Left ventricle myocardium inferior (tissue), 1 donor: ENCODE measurements at regions not wholly inside any gene's neighbourhood (a gene's known extent, or its start where the extent isn't known, plus 50 kb on each side); places are given as distances from the start of the nearest gene placed in this dataset.

Source experiments
- DNase-seq: peaks from one replicate; pipeline ENCODE4 v3.0.0-alpha.2; 2020
- H3K27ac ChIP-seq: fragments of 200-600 bp; replicated peaks from 2 replicates; pipeline ENCODE4 v1.8.0; 2021
- H3K27me3 ChIP-seq: fragments of 200-600 bp; 2 replicates; pipeline ENCODE4 v1.8.0; 2021; ENCODE audit warnings: low read depth
- H3K36me3 ChIP-seq: fragments of 200-600 bp; 2 replicates; pipeline ENCODE4 v1.8.0; 2021
- H3K4me1 ChIP-seq: fragments of 200-600 bp; 2 replicates; pipeline ENCODE4 v1.8.0; 2021
- H3K4me3 ChIP-seq: fragments of 200-600 bp; 2 replicates; pipeline ENCODE4 v1.8.0; 2021; ENCODE audit warnings: mild to moderate bottlenecking, moderate library complexity
- H3K9me3 ChIP-seq: fragments of 200-600 bp; replicated peaks from 2 replicates; pipeline ENCODE4 v1.8.0; 2021
- CTCF ChIP-seq: fragments of 200-600 bp; IDR thresholded peaks from 2 replicates; pipeline ENCODE4 v1.8.0; 2021; ENCODE audit warnings: antibody characterized with exemption, mild to moderate bottlenecking, borderline replicate concordance
- intact Hi-C: fragments of 100-400 bp; cut with micrococcal nuclease; formaldehyde crosslinking; loops from one replicate; pipeline ENCODE4 v1.11.0; 2022
- donor health status: DM: no; HTN: yes; CAD: no; lungs with severe emphysema.

- H3K4me1 ChIP-seq = peaks cover 3% of the 10 kb centered on the region
- H3K27ac ChIP-seq = no peak overlapping the region
- DNase-seq = no peak
- intact Hi-C loops = no loop called here
- H3K4me3 ChIP-seq = no peak overlapping the region
- no peaks in the 10 kb centered on the region for H3K27me3 ChIP-seq
- no peak for TF ChIP-seq CTCF
- H3K36me3 ChIP-seq = no peaks in the 10 kb centered on the region
- H3K9me3 ChIP-seq = no peaks in the 10 kb centered on the region
Observed at GRCh38 chr16:55273356-55273755, 50.6 kb upstream of the IRX6 start.

GRCh38 chr16:55273959-55274358 lies 50.0 kb upstream of the IRX6 start:
- Histone ChIP-seq H3K9me3 (no peaks in the 10 kb centered on the region), H3K27ac (no peak overlapping the region), H3K36me3 (no peaks in the 10 kb centered on the region), H3K4me3 (no peak overlapping the region), H3K4me1 (peaks cover 3% of the 10 kb centered on the region), H3K27me3 (no peaks in the 10 kb centered on the region)
- TF ChIP-seq CTCF = no peak
- no peak for DNase-seq
- intact Hi-C loops = no loop called here
